Natural killer cell treated with Interleukin-12 subunit alpha and Interleukin-12 subunit beta and Interleukin-15 and Interleukin-18, amount 100 ng/mL, for 72 hours (primary cell): ENCODE measurements at regions not wholly inside any gene's neighbourhood (a gene's known extent, or its start where the extent isn't known, plus 50 kb on each side); places are given as distances from the start of the nearest gene placed in this dataset.

Experiments
- ATAC-seq, 2 donors: fragments of 150-1000 bp; cut with Tn5 transposase in 1 of 2; sonication (Bioruptor Pico), chemical (Tn5 transposase) in 1 of 2; 2 replicates each; pipeline ENCODE4 v1.10.0; 2021
- DNase-seq: peaks from one replicate; pipeline ENCODE4 v3.0.0; 2022; ENCODE audit warnings: low spot score
- H3K27ac Mint-ChIP-seq, 2 donors: 1 replicate in 1 of 2; 2 replicates in 1 of 2; pipeline ENCODE4 v1.8.0; 2022; ENCODE audit warnings: mixed read lengths in 2 of 2, mild to moderate bottlenecking in 1 of 2, moderate library complexity in 1 of 2
- H3K27me3 Mint-ChIP-seq, 2 donors: 1 replicate in 1 of 2; 2 replicates in 1 of 2; pipeline ENCODE4 v1.8.0; 2022; ENCODE audit warnings: mixed read lengths in 2 of 2
- H3K36me3 Mint-ChIP-seq: one replicate; pipeline ENCODE4 v1.8.0; 2022; ENCODE audit warnings: mixed read lengths
- H3K4me1 Mint-ChIP-seq, 2 donors: 1 replicate in 1 of 2; 2 replicates in 1 of 2; pipeline ENCODE4 v1.8.0; 2022; ENCODE audit warnings: low read depth in 2 of 2, mixed read lengths in 2 of 2, mild to moderate bottlenecking in 1 of 2
- H3K4me3 Mint-ChIP-seq: one replicate; pipeline ENCODE4 v1.8.0; 2022; ENCODE audit warnings: mixed read lengths
- H3K9me3 Mint-ChIP-seq: 2 replicates; pipeline ENCODE4 v1.8.0; 2022; ENCODE audit warnings: mixed read lengths

- ATAC-seq (no peak), DNase-seq (no peak)
- Mint-ChIP-seq H3K9me3 (no peaks in the 10 kb centered on the region), H3K4me1 (peaks cover 35 to 54% of the 10 kb centered on the region in 2 donors), H3K27ac (peak overlapping the region in 1 of 2 donors; percentile 60), H3K27me3 (peaks cover 9 to 13% of the 10 kb centered on the region in 2 donors), H3K36me3 (no peaks in the 10 kb centered on the region), H3K4me3 (no peak overlapping the region)
Observed at GRCh38 chr2:207471261-207471660, 58.5 kb upstream of the CREB1 start.

- DNase-seq, result no peak
Observed at GRCh38 chr2:207472343-207473048, 57.3 kb upstream of the CREB1 start.

GRCh38 chr2:207473049-207473930, 56.5 kb upstream of the CREB1 start:
- H3K36me3 Mint-ChIP-seq, result no peaks in the 10 kb centered on the region
- H3K27ac Mint-ChIP-seq, result peak overlapping the region in 1 of 2 donors; percentile 68
- H3K27me3 Mint-ChIP-seq, result peaks cover 9 to 13% of the 10 kb centered on the region in 2 donors
- H3K4me3 Mint-ChIP-seq, result no peak overlapping the region
- DNase-seq (no peak), ATAC-seq (peak in 1 of 2 donors; percentile 76)
- H3K4me1 Mint-ChIP-seq, result peaks cover 19 to 42% of the 10 kb centered on the region in 2 donors
- H3K9me3 Mint-ChIP-seq, result no peaks in the 10 kb centered on the region

More at GRCh38 chr2:207472343-207473048, 57.3 kb upstream of the CREB1 start:
- no peaks in the 10 kb centered on the region for H3K9me3 Mint-ChIP-seq
- no peak overlapping the region for H3K4me3 Mint-ChIP-seq
- peaks cover 27 to 50% of the 10 kb centered on the region in 2 donors for H3K4me1 Mint-ChIP-seq
- peaks cover 9 to 13% of the 10 kb centered on the region in 2 donors for H3K27me3 Mint-ChIP-seq
- H3K27ac Mint-ChIP-seq, result peak overlapping the region in 1 of 2 donors; percentile 32
- ATAC-seq, result no peak
- H3K36me3 Mint-ChIP-seq, result no peaks in the 10 kb centered on the region

DNA sequence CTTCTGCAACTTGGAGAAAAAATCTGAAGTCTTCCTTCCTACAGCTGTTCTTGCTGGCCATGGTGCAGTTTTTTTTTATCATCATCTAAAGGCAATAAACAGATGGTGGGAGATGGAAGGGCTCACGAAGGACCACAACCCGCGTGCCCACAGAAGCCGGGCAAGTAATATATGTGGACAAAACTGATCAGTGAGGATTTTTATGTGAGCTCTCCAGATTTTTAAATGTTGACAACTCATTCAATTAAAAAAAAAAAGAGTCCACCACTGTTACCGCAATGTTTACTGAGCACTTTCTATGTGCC, 55.9 kb upstream of the CREB1 start:
- Mint-ChIP-seq H3K27me3 (peaks cover 9 to 13% of the 10 kb centered on the region in 2 donors), H3K4me3 (no peak overlapping the region), H3K36me3 (no peaks in the 10 kb centered on the region), H3K9me3 (no peaks in the 10 kb centered on the region), H3K27ac (peak overlapping the region in 1 of 2 donors; percentile 68), H3K4me1 (peaks cover 19 to 41% of the 10 kb centered on the region in 2 donors)
- DNase-seq (no peak), ATAC-seq (no peak)

- H3K4me3 Mint-ChIP-seq, result no peak overlapping the region
- no peak for DNase-seq
- peak overlapping the region; percentile 21 to 85 for H3K27ac Mint-ChIP-seq
- no peaks in the 10 kb centered on the region for H3K36me3 Mint-ChIP-seq
- H3K27me3 Mint-ChIP-seq, result peaks cover 9 to 13% of the 10 kb centered on the region in 2 donors
- ATAC-seq, result no peak
- peaks cover 19 to 35% of the 10 kb centered on the region in 2 donors for H3K4me1 Mint-ChIP-seq
- no peaks in the 10 kb centered on the region for H3K9me3 Mint-ChIP-seq
Observed at GRCh38 chr2:207474863-207475485, 54.8 kb upstream of the CREB1 start.

GRCh38 chr2:207475546-207475945, 54.2 kb upstream of the CREB1 start:
- peaks cover 9 to 13% of the 10 kb centered on the region in 2 donors for H3K27me3 Mint-ChIP-seq
- H3K4me3 Mint-ChIP-seq, result no peak overlapping the region
- no peak for ATAC-seq
- peaks cover 19 to 29% of the 10 kb centered on the region in 2 donors for H3K4me1 Mint-ChIP-seq
- H3K27ac Mint-ChIP-seq, result peak overlapping the region in 1 of 2 donors; percentile 12
- H3K36me3 Mint-ChIP-seq, result no peaks in the 10 kb centered on the region
- H3K9me3 Mint-ChIP-seq, result no peaks in the 10 kb centered on the region
- DNase-seq, result no peak

DNA sequence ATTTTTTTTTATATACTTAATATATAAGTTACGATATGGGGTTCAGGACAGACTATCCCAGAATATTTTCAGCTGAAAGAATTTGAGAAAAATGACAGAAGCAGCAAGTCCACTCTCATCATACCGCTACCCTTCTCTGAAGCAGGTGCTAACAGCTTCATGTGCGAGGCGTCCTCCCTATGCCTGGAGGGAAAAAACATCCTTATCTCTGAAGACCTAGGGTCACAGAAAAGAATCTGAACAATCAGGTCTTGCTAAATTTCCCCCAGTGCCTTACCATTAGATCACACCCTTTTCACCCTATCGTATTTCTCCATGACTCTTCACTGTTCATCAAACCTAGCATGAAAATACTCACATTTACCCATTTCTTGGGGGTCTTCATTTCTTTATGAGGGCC, 51.9 kb upstream of the CREB1 start:
- no peak for DNase-seq
- Mint-ChIP-seq H3K9me3 (no peaks in the 10 kb centered on the region), H3K4me3 (no peak overlapping the region), H3K27ac (no peak overlapping the region), H3K27me3 (peaks cover 3 to 8% of the 10 kb centered on the region in 2 donors), H3K36me3 (no peaks in the 10 kb centered on the region), H3K4me1 (peaks cover 11 to 19% of the 10 kb centered on the region in 2 donors)
- ATAC-seq, result no peak

- Mint-ChIP-seq H3K4me1 (peaks cover 11 to 16% of the 10 kb centered on the region in 2 donors), H3K9me3 (no peaks in the 10 kb centered on the region), H3K4me3 (no peak overlapping the region), H3K27ac (no peak overlapping the region), H3K27me3 (peaks cover 3 to 8% of the 10 kb centered on the region in 2 donors), H3K36me3 (no peaks in the 10 kb centered on the region)
- no peak for ATAC-seq
- DNase-seq, result no peak
Observed at GRCh38 chr2:207478572-207478971, 51.2 kb upstream of the CREB1 start.

DNA sequence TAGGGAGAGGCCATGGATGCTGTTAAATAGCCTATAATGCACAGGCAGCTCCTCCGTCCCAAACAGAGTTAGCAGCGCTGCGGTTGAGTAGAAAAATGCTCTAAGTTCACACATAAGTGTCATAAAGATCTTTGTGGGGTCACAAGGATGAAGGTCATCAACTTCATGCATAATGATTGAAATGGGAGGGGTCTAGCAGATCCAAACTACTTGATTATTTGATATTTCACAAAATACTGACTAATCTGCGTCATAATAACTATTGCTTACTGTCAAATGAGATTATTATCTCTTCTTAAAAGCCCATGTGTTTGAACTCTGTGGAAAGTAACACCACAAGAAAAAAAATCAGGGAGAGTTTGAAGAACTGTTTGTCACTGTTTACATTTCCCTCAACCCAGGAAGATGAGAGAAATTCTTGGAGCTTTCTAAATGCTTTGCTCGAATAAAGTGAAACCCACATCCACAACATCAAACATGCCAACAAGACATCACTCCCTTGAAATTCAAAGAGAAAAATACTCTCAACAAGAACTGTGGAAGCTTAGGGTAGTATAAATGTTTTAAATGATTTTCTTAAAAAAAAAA, 50.5 kb upstream of the CREB1 start:
- no peak for DNase-seq
- Mint-ChIP-seq H3K4me3 (no peak overlapping the region), H3K27me3 (peaks cover 3 to 8% of the 10 kb centered on the region in 2 donors), H3K4me1 (peaks cover 14 to 16% of the 10 kb centered on the region in 2 donors), H3K9me3 (no peaks in the 10 kb centered on the region), H3K36me3 (no peaks in the 10 kb centered on the region), H3K27ac (no peak overlapping the region)
- no peak for ATAC-seq
